ENCODE measurements at regions not wholly inside any gene's neighbourhood (a gene's known extent, or its start where the extent isn't known, plus 50 kb on each side); places are given as distances from the start of the nearest gene placed in this dataset.

GRCh38 chr4:175339100-175339707, 421.0 kb downstream of the ADAM29 start:
- H3K27me3 ChIP-seq: no peaks in the 10 kb centered on the region
- DNase-seq (ENCODE audit: low read depth in 1 of 2, low spot score in 1 of 2): no peak
- H3K4me3 ChIP-seq: no peak overlapping the region
- no peaks in the 10 kb centered on the region for H3K9me3 ChIP-seq (ENCODE audit: low read depth)
- no peak for TF ChIP-seq CTCF (IDR thresholded peaks at IDR 0.05; ENCODE audit: low read depth, low read length)
- no peaks in the 10 kb centered on the region for H3K36me3 ChIP-seq
- no peaks in the 10 kb centered on the region for H3K4me1 ChIP-seq (ENCODE audit: low read depth)
- no peak overlapping the region for H3K27ac ChIP-seq

GRCh38 chr4:175341203-175341755, 423.1 kb downstream of the ADAM29 start:
- no peaks in the 10 kb centered on the region for H3K36me3 ChIP-seq
- no peaks in the 10 kb centered on the region for H3K27me3 ChIP-seq
- no peaks in the 10 kb centered on the region for H3K9me3 ChIP-seq (ENCODE audit: low read depth)
- H3K4me3 ChIP-seq: no peak overlapping the region
- DNase-seq (ENCODE audit: low read depth in 1 of 2, low spot score in 1 of 2): no peak
- no peak overlapping the region for H3K27ac ChIP-seq
- H3K4me1 ChIP-seq (ENCODE audit: low read depth): no peaks in the 10 kb centered on the region
- TF ChIP-seq CTCF (IDR thresholded peaks at IDR 0.05; ENCODE audit: low read depth, low read length): no peak

- no peaks in the 10 kb centered on the region for H3K4me1 ChIP-seq (ENCODE audit: low read depth)
- no peak overlapping the region for H3K27ac ChIP-seq
- no peak for DNase-seq (ENCODE audit: low read depth in 1 of 2, low spot score in 1 of 2)
- no peak overlapping the region for H3K4me3 ChIP-seq
- no peaks in the 10 kb centered on the region for H3K9me3 ChIP-seq (ENCODE audit: low read depth)
- no peaks in the 10 kb centered on the region for H3K36me3 ChIP-seq
- peaks cover 3% of the 10 kb centered on the region for H3K27me3 ChIP-seq
- no peak for TF ChIP-seq CTCF (IDR thresholded peaks at IDR 0.05; ENCODE audit: low read depth, low read length)
Observed at GRCh38 chr4:175346376-175346775, 428.2 kb downstream of the ADAM29 start.

GRCh38 chr4:175350246-175350645, 432.1 kb downstream of the ADAM29 start:
- no peak for DNase-seq (ENCODE audit: low read depth in 1 of 2, low spot score in 1 of 2)
- H3K27ac ChIP-seq: no peak overlapping the region
- TF ChIP-seq CTCF (IDR thresholded peaks at IDR 0.05; ENCODE audit: low read depth, low read length): no peak

GRCh38 chr4:175351473-175351872, 433.3 kb downstream of the ADAM29 start:
- DNase-seq (ENCODE audit: low read depth in 1 of 2, low spot score in 1 of 2): no peak
- H3K27me3 ChIP-seq: peaks cover 3% of the 10 kb centered on the region
- no peaks in the 10 kb centered on the region for H3K36me3 ChIP-seq
- no peak overlapping the region for H3K4me3 ChIP-seq
- H3K27ac ChIP-seq: no peak overlapping the region
- no peak for TF ChIP-seq CTCF (IDR thresholded peaks at IDR 0.05; ENCODE audit: low read depth, low read length)
- no peaks in the 10 kb centered on the region for H3K4me1 ChIP-seq (ENCODE audit: low read depth)
- H3K9me3 ChIP-seq (ENCODE audit: low read depth): no peaks in the 10 kb centered on the region

More at GRCh38 chr4:175350246-175350645, 432.1 kb downstream of the ADAM29 start:
- H3K27me3 ChIP-seq: peaks cover 3% of the 10 kb centered on the region
- H3K4me1 ChIP-seq (ENCODE audit: low read depth): no peaks in the 10 kb centered on the region
- H3K4me3 ChIP-seq: no peak overlapping the region
- H3K9me3 ChIP-seq (ENCODE audit: low read depth): no peaks in the 10 kb centered on the region
- H3K36me3 ChIP-seq: no peaks in the 10 kb centered on the region
